GM12864 (cell line): ENCODE measurements at regions not wholly inside any gene's neighbourhood (a gene's known extent, or its start where the extent isn't known, plus 50 kb on each side); places are given as distances from the start of the nearest gene placed in this dataset.

Source experiments
- DNase-seq: peaks from one replicate; pipeline ENCODE4 v3.0.0-alpha.2; 2011; ENCODE audit warnings: low read depth
- H3K4me3 ChIP-seq: 2 replicates; pipeline ENCODE4 v1.5.1; 2011; ENCODE audit warnings: mild to moderate bottlenecking, low read depth, low read length, control low read depth
- TF ChIP-seq, protein P1 (sequence below): IDR thresholded peaks from 2 replicates; pipeline ENCODE4 v1.5.1; 2011; ENCODE audit warnings: low read depth, mild to moderate bottlenecking, moderate library complexity, low read length, control low read depth, inconsistent platforms; ENCODE audit errors: missing control alignments

DNA sequence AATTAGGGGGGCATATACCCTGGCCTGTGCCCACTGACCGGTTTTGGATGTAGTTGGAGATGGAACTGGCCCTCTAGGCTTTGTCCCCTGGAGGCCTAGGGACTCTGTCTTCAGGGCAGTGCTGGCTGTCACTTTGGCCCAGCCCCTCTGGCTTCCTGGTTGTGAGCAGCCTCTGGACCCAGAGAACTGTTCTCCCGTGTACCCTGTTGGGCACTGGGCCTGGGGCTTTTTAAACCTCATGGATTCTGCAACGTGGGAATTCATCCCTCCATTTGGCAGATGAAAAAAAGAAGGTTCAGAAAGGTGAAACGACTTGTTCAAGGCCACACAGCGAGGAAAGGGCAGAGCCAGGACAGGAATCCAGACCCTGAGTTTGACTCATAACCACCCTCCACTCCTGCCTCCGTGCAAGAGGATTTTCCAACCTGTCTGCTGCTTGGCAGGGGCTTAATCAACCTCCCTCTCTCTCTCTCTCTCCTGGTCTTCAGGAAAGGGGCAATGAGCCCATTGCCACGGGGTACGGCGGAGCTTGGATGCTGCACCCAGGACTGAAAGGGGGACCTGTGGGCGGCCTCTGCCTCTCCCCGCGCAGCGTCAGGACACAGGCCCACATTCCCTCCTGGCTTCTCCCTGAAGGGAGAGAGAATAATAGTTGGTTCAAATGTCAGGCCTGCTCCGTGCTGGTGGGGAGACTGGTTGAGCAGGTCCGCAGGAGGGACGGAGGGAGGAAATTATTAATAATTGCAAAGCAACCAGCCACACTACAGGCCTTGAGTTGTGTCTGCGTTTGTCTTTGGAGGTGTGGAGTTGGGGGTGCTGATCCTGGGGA, 56.0 kb downstream of the CEBPB start:
- H3K4me3 ChIP-seq, result no peak overlapping the region
- no peak for DNase-seq
- TF ChIP-seq, protein P1, sequence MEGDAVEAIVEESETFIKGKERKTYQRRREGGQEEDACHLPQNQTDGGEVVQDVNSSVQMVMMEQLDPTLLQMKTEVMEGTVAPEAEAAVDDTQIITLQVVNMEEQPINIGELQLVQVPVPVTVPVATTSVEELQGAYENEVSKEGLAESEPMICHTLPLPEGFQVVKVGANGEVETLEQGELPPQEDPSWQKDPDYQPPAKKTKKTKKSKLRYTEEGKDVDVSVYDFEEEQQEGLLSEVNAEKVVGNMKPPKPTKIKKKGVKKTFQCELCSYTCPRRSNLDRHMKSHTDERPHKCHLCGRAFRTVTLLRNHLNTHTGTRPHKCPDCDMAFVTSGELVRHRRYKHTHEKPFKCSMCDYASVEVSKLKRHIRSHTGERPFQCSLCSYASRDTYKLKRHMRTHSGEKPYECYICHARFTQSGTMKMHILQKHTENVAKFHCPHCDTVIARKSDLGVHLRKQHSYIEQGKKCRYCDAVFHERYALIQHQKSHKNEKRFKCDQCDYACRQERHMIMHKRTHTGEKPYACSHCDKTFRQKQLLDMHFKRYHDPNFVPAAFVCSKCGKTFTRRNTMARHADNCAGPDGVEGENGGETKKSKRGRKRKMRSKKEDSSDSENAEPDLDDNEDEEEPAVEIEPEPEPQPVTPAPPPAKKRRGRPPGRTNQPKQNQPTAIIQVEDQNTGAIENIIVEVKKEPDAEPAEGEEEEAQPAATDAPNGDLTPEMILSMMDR, result no peak

- TF ChIP-seq, protein P1, result no peak
- no peak for DNase-seq
Measured at GRCh38 chr20:50247196-50248094, 56.8 kb downstream of the CEBPB start.

DNA sequence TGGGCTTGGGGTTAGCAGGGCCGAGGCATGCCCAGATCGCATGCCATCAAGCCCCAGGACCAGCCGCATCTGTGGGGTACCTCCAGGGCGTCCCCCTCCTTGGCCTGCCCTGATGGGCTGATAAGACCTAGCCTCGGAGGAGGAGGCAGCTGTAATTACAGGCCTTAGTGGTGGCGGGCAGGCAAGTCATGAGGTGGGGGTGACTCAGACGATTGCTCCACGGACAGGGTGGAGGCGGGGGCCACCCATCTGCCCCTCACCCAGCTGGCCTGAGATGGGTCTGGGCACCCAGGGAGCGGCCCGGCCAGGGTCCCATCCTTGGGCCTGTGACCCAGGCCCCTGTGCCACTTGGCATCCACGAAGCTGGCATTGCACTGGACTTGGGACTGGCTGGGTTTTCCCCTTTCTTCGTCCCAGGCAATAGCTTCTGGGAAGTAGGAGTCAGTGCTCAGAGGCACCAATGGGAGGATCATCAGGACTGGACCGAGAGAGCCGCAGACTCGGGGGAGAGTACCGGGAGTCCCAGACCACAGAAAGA, 57.5 kb downstream of the CEBPB start:
- TF ChIP-seq, protein P1, result no peak
- no peak overlapping the region for H3K4me3 ChIP-seq

More at GRCh38 chr20:50247196-50248094, 56.8 kb downstream of the CEBPB start:
- no peak overlapping the region for H3K4me3 ChIP-seq

DNA sequence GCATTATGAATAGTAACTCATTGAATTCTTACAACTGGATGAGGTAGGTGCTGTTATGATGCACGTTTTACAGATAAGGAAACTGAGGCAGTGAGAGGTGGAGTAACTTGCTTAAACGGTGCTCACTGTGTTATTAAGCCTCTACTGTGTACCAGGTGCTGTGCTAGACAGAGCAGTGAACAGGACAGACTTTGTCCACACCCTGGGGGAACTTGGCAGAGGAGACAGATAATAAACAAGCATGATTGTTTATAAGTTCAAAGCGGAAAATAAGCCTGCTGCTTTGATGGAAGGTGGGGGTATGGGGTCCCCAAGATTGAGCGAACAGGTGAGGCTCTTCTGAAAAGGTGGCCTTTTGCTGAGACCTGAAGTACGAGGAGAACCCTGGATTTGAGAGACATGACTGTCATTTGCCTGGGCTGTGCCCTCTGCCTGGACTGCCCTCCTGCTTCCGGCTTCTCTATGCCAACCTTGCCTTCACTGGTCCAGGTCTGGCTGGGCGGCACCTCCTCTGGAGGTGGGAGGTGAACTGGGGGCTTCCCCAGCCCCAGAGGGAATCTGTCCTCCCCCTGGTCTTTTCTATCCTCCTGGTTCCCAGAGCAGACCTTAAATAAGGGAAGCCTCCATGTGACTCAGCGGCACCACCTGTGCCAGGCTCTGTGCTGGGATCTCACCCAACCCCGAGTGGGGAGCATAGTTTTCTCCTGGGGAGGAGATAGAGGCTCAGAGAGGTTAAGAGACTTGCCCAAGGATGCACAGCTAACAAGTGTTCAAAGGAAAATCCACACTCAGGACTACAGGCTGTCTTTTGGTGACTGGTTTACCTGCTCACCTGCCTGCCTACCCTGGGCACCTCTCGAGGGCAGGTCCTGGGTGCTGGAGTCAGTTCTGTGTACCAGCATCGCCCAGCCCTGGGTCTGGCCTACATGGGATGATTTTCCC, 59.1 kb downstream of the CEBPB start:
- TF ChIP-seq, protein P1, result no peak
- H3K4me3 ChIP-seq, result no peak overlapping the region

More for the DNA sequence above, 57.5 kb downstream of the CEBPB start:
- DNase-seq, result no peak

GRCh38 chr20:50250679-50251382, 60.2 kb downstream of the CEBPB start:
- no peak for DNase-seq
- no peak overlapping the region for H3K4me3 ChIP-seq
- TF ChIP-seq, protein P1, result no peak

More for the DNA sequence above, 59.1 kb downstream of the CEBPB start:
- DNase-seq, result no peak
